B cell (primary cell): ENCODE measurements at regions not wholly inside any gene's neighbourhood (a gene's known extent, or its start where the extent isn't known, plus 50 kb on each side); places are given as distances from the start of the nearest gene placed in this dataset.

Source experiments
- ATAC-seq: fragments of 200-7000 bp; cut with Tn5 transposase; one replicate; pipeline ENCODE4 v1.10.0; 2021; ENCODE audit warnings: low read depth, mild to moderate bottlenecking, moderate number of reproducible peaks, moderate library complexity
- CTCF ChIA-PET: fragments of 350-600 bp; sonication (Branson Sonifier 250); formaldehyde crosslinking; loops from one replicate; lab custom pipeline; 2021; ENCODE audit warnings: antibody characterized with exemption, inconsistent platforms; lab: Charles Lee
- POLR2A ChIA-PET: fragments of 350-600 bp; sonication (Branson Sonifier 250); formaldehyde crosslinking; loops from one replicate; lab custom pipeline; 2021; ENCODE audit warnings: antibody characterized with exemption; lab: Charles Lee
- DNase-seq: peaks from one replicate; pipeline ENCODE4 v3.0.0; 2013
- H2AFZ ChIP-seq: 2 replicates; pipeline ENCODE4 v1.6.1; 2012; ENCODE audit warnings: mild to moderate bottlenecking, low read depth, low read length; ENCODE audit not compliant: insufficient read depth, poor library complexity, severe bottlenecking
- H3K27ac ChIP-seq, 2 donors: 1 replicate in 1 of 2; 2 replicates in 1 of 2; pipeline ENCODE4 v1.5.1; 2012 to 2013; ENCODE audit warnings: low read length in 2 of 2, mild to moderate bottlenecking in 2 of 2, moderate library complexity in 1 of 2
- H3K27me3 ChIP-seq, 4 experiments: fragments of 200-600 bp in 1 of 4; sonication (generic) in 1 of 4; replicated peaks in 1 of 4; 1 replicate in 2 of 4; 2 replicates in 2 of 4; pipeline versions ENCODE4 v1.6.1 to v1.7.0; 2013 to 2016; ENCODE audit warnings: low read length in 3 of 4, mild to moderate bottlenecking in 2 of 4, mixed read lengths in 1 of 4, moderate library complexity in 1 of 4; ENCODE audit not compliant: insufficient read depth in 4 of 4, control insufficient read depth in 3 of 4; ENCODE audit errors: control extremely low read depth in 1 of 4
- H3K36me3 ChIP-seq, 2 experiments: replicated peaks in 1 of 2; 1 replicate in 1 of 2; 2 replicates in 1 of 2; pipeline versions ENCODE4 v1.6.1 to v1.7.1; 2013; ENCODE audit warnings: low read length in 1 of 2; ENCODE audit not compliant: insufficient read depth in 2 of 2, control insufficient read depth in 1 of 2; ENCODE audit errors: control extremely low read depth in 1 of 2, extremely low read depth in 1 of 2
- H3K4me1 ChIP-seq, 2 donors: fragments of 200-600 bp in 1 of 2; sonication (generic) in 1 of 2; 1 replicate in 1 of 2; 2 replicates in 1 of 2; pipeline versions ENCODE4 v1.5.1 to v1.6.1; 2013 to 2017; ENCODE audit warnings: low read length in 2 of 2; ENCODE audit not compliant: control insufficient read depth in 2 of 2, insufficient read depth in 2 of 2
- H3K4me2 ChIP-seq: replicated peaks from 2 replicates; pipeline ENCODE3; 2012; ENCODE audit warnings: mild to moderate bottlenecking, low read depth, low read length; ENCODE audit not compliant: poor library complexity, severe bottlenecking
- H3K4me3 ChIP-seq, 5 experiments: fragments of 200-600 bp in 1 of 5; sonication (generic) in 1 of 5; 1 replicate in 3 of 5; 2 replicates in 2 of 5; pipeline versions ENCODE4 v1.5.1 to v1.7.0; 2011 to 2016; ENCODE audit warnings: low read length in 4 of 5, mild to moderate bottlenecking in 4 of 5, low read depth in 2 of 5, control low read depth in 1 of 5, moderate library complexity in 1 of 5; ENCODE audit not compliant: insufficient read depth in 1 of 5; ENCODE audit errors: control extremely low read depth in 1 of 5, extremely low read depth in 1 of 5
- H3K79me2 ChIP-seq: fragments of 200-600 bp; sonication (generic); one replicate; pipeline ENCODE4 v1.6.0; 2016; ENCODE audit warnings: low read length; ENCODE audit not compliant: control insufficient read depth, insufficient read depth
- H3K9ac ChIP-seq: fragments of 200-600 bp; sonication (generic); 2 replicates; pipeline ENCODE4 v1.6.1; 2017; ENCODE audit warnings: mild to moderate bottlenecking, low read length, moderate library complexity
- H3K9me3 ChIP-seq, 3 donors: one replicate each; pipeline versions ENCODE4 v1.6.1 to v1.7.1; 2013; ENCODE audit warnings: low read length in 2 of 3; ENCODE audit not compliant: control insufficient read depth in 2 of 3, insufficient read depth in 1 of 3; ENCODE audit errors: control extremely low read depth in 1 of 3
- H4K20me1 ChIP-seq: 2 replicates; pipeline ENCODE4 v1.6.0; 2012; ENCODE audit warnings: mild to moderate bottlenecking, low read length; ENCODE audit not compliant: insufficient read depth, control insufficient read depth, poor library complexity, severe bottlenecking
- H3K27ac Mint-ChIP-seq: one replicate; pipeline ENCODE4 v1.8.0; 2021; ENCODE audit warnings: mixed read lengths
- H3K27me3 Mint-ChIP-seq: one replicate; pipeline ENCODE4 v1.8.0; 2021; ENCODE audit warnings: mixed read lengths
- H3K4me1 Mint-ChIP-seq: one replicate; pipeline ENCODE4 v1.8.0; 2021; ENCODE audit warnings: mixed read lengths
- H3K4me3 Mint-ChIP-seq: one replicate; pipeline ENCODE4 v1.8.0; 2021; ENCODE audit warnings: mixed read lengths
- H3K9me3 Mint-ChIP-seq: one replicate; pipeline ENCODE4 v1.8.0; 2022; ENCODE audit warnings: mixed read lengths; ENCODE audit not compliant: insufficient read depth
- CTCF ChIP-seq: fragments of 200-600 bp; IDR thresholded peaks from one replicate; pipeline ENCODE4 v1.8.0; 2022; ENCODE audit warnings: antibody characterized with exemption, mild to moderate bottlenecking
- EZH2 ChIP-seq: IDR thresholded peaks from 2 replicates; pipeline ENCODE4 v1.6.1; 2012; ENCODE audit warnings: borderline replicate concordance, low read depth, mild to moderate bottlenecking, moderate library complexity, low read length; ENCODE audit not compliant: insufficient read depth, poor library complexity, severe bottlenecking
- WGBS: methylation state at CpG from one replicate; pipeline ENCODE4 v1.1.5; 2013; ENCODE audit warnings: missing lambda C conversion rate; ENCODE audit not compliant: insufficient coverage; 5-methylcytosine and 5-hydroxymethylcytosine counted together
- intact Hi-C: fragments of 100-400 bp; cut with micrococcal nuclease; formaldehyde crosslinking; loops from one replicate; pipeline ENCODE4 v1.10.0; 2022

GRCh38 chr13:44096901-44097300, 217.2 kb downstream of the LACC1 start:
- H3K9ac ChIP-seq: no peak overlapping the region
- no peaks in the 10 kb centered on the region for H3K9me3 ChIP-seq
- H3K27ac ChIP-seq: no peak overlapping the region
- no peaks in the 10 kb centered on the region for H3K4me1 Mint-ChIP-seq
- H3K36me3 ChIP-seq: no peaks in the 10 kb centered on the region
- H3K4me3 ChIP-seq: no peak overlapping the region
- H3K4me2 ChIP-seq: no peak overlapping the region
- ATAC-seq (no peak), DNase-seq (no peak)
- ChIA-PET POLR2A (no interaction called here), CTCF (interaction anchor here (1.4 kb wide), 1 partner anchor 9 kb away, joined by 4 read pairs; no protein-coding TSS in a partner anchor)
- H3K4me3 Mint-ChIP-seq: no peak overlapping the region
- H2AFZ ChIP-seq: no peak overlapping the region
- H3K27ac Mint-ChIP-seq: no peak overlapping the region
- H3K4me1 ChIP-seq: no peaks in the 10 kb centered on the region
- no peaks in the 10 kb centered on the region for H3K9me3 Mint-ChIP-seq
- TF ChIP-seq CTCF (no peak), EZH2 (no peak)
- peaks cover 11% of the 10 kb centered on the region for H3K27me3 Mint-ChIP-seq
- no peaks in the 10 kb centered on the region for H4K20me1 ChIP-seq
- intact Hi-C loops: no loop called here
- no peaks in the 10 kb centered on the region for H3K79me2 ChIP-seq
- no peaks in the 10 kb centered on the region for H3K27me3 ChIP-seq

DNA sequence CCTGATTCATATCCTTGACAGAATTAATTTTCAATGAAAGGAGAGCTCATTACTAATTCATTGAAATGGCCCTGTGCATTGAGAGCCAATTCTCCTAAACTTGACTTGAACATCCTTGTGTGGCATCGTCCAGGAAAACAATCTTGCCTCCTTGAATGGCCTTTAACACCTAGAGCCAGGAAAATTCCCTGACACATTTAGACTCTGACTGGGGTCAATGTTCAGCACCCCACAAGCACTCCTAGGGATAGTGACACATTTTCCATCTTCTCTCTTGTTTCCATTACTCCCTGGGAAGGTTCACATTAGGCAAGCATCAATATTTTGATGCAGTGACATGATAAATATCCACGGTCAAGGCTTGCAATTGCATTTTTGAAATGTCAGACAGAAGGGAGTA, 218.9 kb downstream of the LACC1 start:
- TF ChIP-seq EZH2 (no peak), CTCF (no peak)
- Histone ChIP-seq H3K9me3 (peaks cover 0 to 2% (median 0%) of the 10 kb centered on the region in 3 donors), H3K4me2 (no peak overlapping the region), H3K36me3 (no peaks in the 10 kb centered on the region), H3K9ac (no peak overlapping the region), H3K27me3 (no peaks in the 10 kb centered on the region), H3K4me3 (no peak overlapping the region), H3K79me2 (no peaks in the 10 kb centered on the region), H3K27ac (no peak overlapping the region), H4K20me1 (no peaks in the 10 kb centered on the region), H3K4me1 (no peaks in the 10 kb centered on the region), H2AFZ (no peak overlapping the region)
- DNase-seq (no peak), ATAC-seq (no peak)
- Mint-ChIP-seq H3K4me1 (no peaks in the 10 kb centered on the region), H3K4me3 (no peak overlapping the region), H3K27me3 (peaks cover 15% of the 10 kb centered on the region), H3K9me3 (no peaks in the 10 kb centered on the region), H3K27ac (no peak overlapping the region)
- intact Hi-C loops: no loop called here
- CTCF ChIA-PET: no interaction called here
- POLR2A ChIA-PET: no interaction called here
- 100% methylated on average over 1 of the region's 2 CpGs for WGBS
